Liver (tissue), 3 donors: ENCODE measurements at regions not wholly inside any gene's neighbourhood (a gene's known extent, or its start where the extent isn't known, plus 50 kb on each side); places are given as distances from the start of the nearest gene placed in this dataset.

Source experiments
- CTCF ChIP-seq: fragments of 150-350 bp; IDR thresholded peaks from 2 replicates; pipeline ENCODE4 v1.5.1; 2017; ENCODE audit warnings: improper control_type of control experiment, low read depth, low read length; ENCODE audit not compliant: missing input control
- GABPA ChIP-seq, 2 donors: IDR thresholded peaks in 1 of 2; conservative IDR thresholded peaks in 1 of 2; 2 replicates each; pipeline ENCODE4 v1.6.1; 2016; ENCODE audit warnings: antibody characterized with exemption in 2 of 2, mild to moderate bottlenecking in 1 of 2, moderate library complexity in 1 of 2
- JUND ChIP-seq, 2 donors: IDR thresholded peaks; 2 replicates each; pipeline ENCODE4 v1.6.1; 2016; ENCODE audit warnings: antibody characterized with exemption in 2 of 2
- MAX ChIP-seq: IDR thresholded peaks from 2 replicates; pipeline ENCODE4 v1.6.1; 2016; ENCODE audit warnings: antibody characterized with exemption
- REST ChIP-seq: IDR thresholded peaks from 2 replicates; pipeline ENCODE4 v1.6.1; 2016; ENCODE audit warnings: antibody characterized with exemption, mild to moderate bottlenecking
- YY1 ChIP-seq: IDR thresholded peaks from 2 replicates; pipeline ENCODE4 v1.6.1; 2016; ENCODE audit warnings: antibody characterized with exemption, mild to moderate bottlenecking
- donor health status: healthy.
- donor health status: healthy.

GRCh38 chr5:35303152-35303551 is 72.9 kb upstream of the PRLR start:
- TF ChIP-seq CTCF, result no peak
- TF ChIP-seq JUND (IDR thresholded peaks at IDR 0.05), result no peak
- TF ChIP-seq MAX, result no peak
- no peak for TF ChIP-seq GABPA (IDR thresholded peaks at IDR 0.05 in 1 of 2, conservative IDR thresholded peaks at IDR 0.05 in 1 of 2)
- TF ChIP-seq REST, result no peak
- no peak for TF ChIP-seq YY1
